K562 (cell line): ENCODE measurements at regions not wholly inside any gene's neighbourhood (a gene's known extent, or its start where the extent isn't known, plus 50 kb on each side); places are given as distances from the start of the nearest gene placed in this dataset.

Experiments
- ATAC-seq: fragments of 200-7000 bp; cut with Tn5 transposase; 3 replicates; pipeline ENCODE4 v1.9.1; 2020; ENCODE audit warnings: moderate library complexity
- BruUV-seq: library from RNA; stranded (reverse); fragments of 400-500 nt; replicated peaks from 2 replicates; lab custom pipeline; 2021; lab: Mats Ljungman, UMichigan
- CTCF ChIA-PET: fragments of 300-600 bp; formaldehyde crosslinking; extraction: SDS; loops from one replicate; lab custom pipeline; 2021; ENCODE audit warnings: low intra/inter-chr PET ratio; lab: Yijun Ruan, JAX
- POLR2A ChIA-PET: fragments of 300-600, 350-650 bp; sonication (Branson Sonifier 250); formaldehyde crosslinking; extraction: SDS; loops from one replicate; lab custom pipeline; 2021; ENCODE audit warnings: antibody characterized with exemption, inconsistent platforms; lab: Yijun Ruan, JAX
- DNase-seq, 4 experiments: peaks; one replicate each; pipeline versions ENCODE4 v3.0.0 to v3.0.0-alpha.2; 2011 to 2018; ENCODE audit warnings: low spot score in 3 of 4, mixed read lengths in 3 of 4; ENCODE audit errors: extremely low read depth in 1 of 4
- FAIRE-seq: peaks from 2 replicates; lab custom pipeline; 2011; peaks lifted over from hg19 to GRCh38; lab: Jason Lieb, UNC
- H2AFZ ChIP-seq: 2 replicates; pipeline ENCODE4 v1.6.0; 2011; ENCODE audit warnings: low read depth, low read length, control low read depth, inconsistent platforms
- H3K27ac ChIP-seq: fragments of 200-600 bp; 3 replicates; pipeline ENCODE4 v1.8.0; 2011; ENCODE audit warnings: low read depth, mild to moderate bottlenecking, control low read depth, inconsistent platforms, low read length, moderate library complexity, mixed read lengths; ENCODE audit errors: extremely low read depth
- H3K27me3 ChIP-seq, 2 experiments: fragments of 300-600 bp in 1 of 2; 2 replicates in 1 of 2; 3 replicates in 1 of 2; pipeline versions ENCODE4 v1.6.0 to v1.8.0; 2011; ENCODE audit warnings: inconsistent platforms in 2 of 2, low read length in 2 of 2, mild to moderate bottlenecking in 1 of 2, mixed read lengths in 1 of 2, moderate library complexity in 1 of 2; ENCODE audit not compliant: control insufficient read depth in 2 of 2, insufficient read depth in 2 of 2
- H3K36me3 ChIP-seq: fragments of 300-600 bp; 3 replicates; pipeline ENCODE4 v1.8.0; 2011; ENCODE audit warnings: mild to moderate bottlenecking, low read length, inconsistent platforms; ENCODE audit not compliant: control insufficient read depth, insufficient read depth
- H3K4me1 ChIP-seq, 2 experiments: fragments of 200-600 bp in 1 of 2; replicated peaks in 1 of 2; 2 replicates in 1 of 2; 3 replicates in 1 of 2; pipeline versions ENCODE4 v1.5.1 to v1.8.0; 2011; ENCODE audit warnings: inconsistent platforms in 2 of 2, low read length in 2 of 2, mild to moderate bottlenecking in 1 of 2, mixed read lengths in 1 of 2, moderate library complexity in 1 of 2; ENCODE audit not compliant: control insufficient read depth in 2 of 2, insufficient read depth in 2 of 2
- H3K4me2 ChIP-seq: 2 replicates; pipeline ENCODE4 v1.6.1; 2011; ENCODE audit warnings: low read length, control low read depth, inconsistent platforms, mixed read lengths; ENCODE audit not compliant: insufficient read depth
- H3K4me3 ChIP-seq: fragments of 200-600 bp; sonication (generic), shearing (Covaris generic); 2 replicates; pipeline ENCODE4 v1.5.1; 2016; ENCODE audit warnings: control low read depth, inconsistent platforms
- H3K79me2 ChIP-seq: fragments of 200-600 bp; 3 replicates; pipeline ENCODE4 v1.8.0; 2011; ENCODE audit warnings: low read length, inconsistent platforms; ENCODE audit not compliant: control insufficient read depth, insufficient read depth
- H3K9ac ChIP-seq, 2 experiments: 2 replicates each; pipeline versions ENCODE4 v1.6.0 to v1.6.1; 2011; ENCODE audit warnings: low read depth in 2 of 2, low read length in 2 of 2, control low read depth in 1 of 2, inconsistent platforms in 1 of 2, mild to moderate bottlenecking in 1 of 2, mixed read lengths in 1 of 2; ENCODE audit not compliant: insufficient read depth in 1 of 2
- H3K9me1 ChIP-seq: one replicate; pipeline ENCODE4 v1.6.0; 2011; ENCODE audit warnings: inconsistent platforms, mild to moderate bottlenecking, low read length, moderate library complexity; ENCODE audit not compliant: control insufficient read depth, insufficient read depth
- H3K9me3 ChIP-seq: replicated peaks from 2 replicates; pipeline ENCODE4 v1.5.1; 2011; ENCODE audit warnings: low read depth, low read length, inconsistent platforms; ENCODE audit not compliant: control insufficient read depth, insufficient read depth
- H4K20me1 ChIP-seq: replicated peaks from 2 replicates; pipeline ENCODE4 v1.6.1; 2011; ENCODE audit warnings: low read length, inconsistent platforms, mixed read lengths; ENCODE audit not compliant: control insufficient read depth, insufficient read depth
- HDAC1 ChIP-seq, 2 experiments: fragments of 450-650 bp; IDR thresholded peaks; 2 replicates each; pipeline ENCODE4 v1.6.1; 2016 to 2017; ENCODE audit warnings: inconsistent platforms in 1 of 2, mild to moderate bottlenecking in 1 of 2, moderate library complexity in 1 of 2
- KLF16 ChIP-seq: IDR thresholded peaks from 2 replicates; pipeline ENCODE4 v1.6.1; 2016; ENCODE audit warnings: antibody characterized with exemption
- MTA1 ChIP-seq: fragments of 450-650 bp; IDR thresholded peaks from 2 replicates; pipeline ENCODE4 v1.6.1; 2017; ENCODE audit warnings: borderline replicate concordance
- NR2C2 ChIP-seq, 2 experiments: fragments of 200-800 bp in 1 of 2; sonication (Bioruptor generic) in 1 of 2; sonication (generic) in 1 of 2; formaldehyde crosslinking in 1 of 2; IDR thresholded peaks; 2 replicates each; pipeline versions ENCODE4 v1.6.1 to v1.8.0; 2016 to 2022; ENCODE audit warnings: mild to moderate bottlenecking in 1 of 2, missing compliant biosample characterization in 1 of 2, missing genetic modification characterization in 1 of 2, missing genetic modification reagents in 1 of 2
- SMARCA5 ChIP-seq: fragments of 450-650 bp; IDR thresholded peaks from 2 replicates; pipeline ENCODE4 v1.6.1; 2016
- SRF ChIP-seq, 2 experiments: fragments of 250-450, 450-650 bp in 1 of 2; sonication (Bioruptor Pico) in 1 of 2; sonication (generic) in 1 of 2; formaldehyde crosslinking; IDR thresholded peaks; 2 replicates each; pipeline versions ENCODE4 v1.5.0 to v1.5.1; 2020 to 2022; ENCODE audit warnings: mild to moderate bottlenecking in 1 of 2, missing genetic modification reagents in 1 of 2
- YBX1 ChIP-seq: fragments of 450-650 bp; IDR thresholded peaks from 2 replicates; pipeline ENCODE4 v1.7.1; 2016; ENCODE audit warnings: mild to moderate bottlenecking
- ZNF184 ChIP-seq: sonication (generic); formaldehyde crosslinking; IDR thresholded peaks from 2 replicates; pipeline ENCODE4 v1.5.0; 2020; ENCODE audit warnings: missing genetic modification reagents
- WGBS: fragments of 100-300 bp; shearing (Covaris generic); methylation state at CpG from one replicate; pipeline ENCODE4 v1.1.6; 2016; ENCODE audit warnings: low coverage, mixed read lengths; ENCODE audit not compliant: insufficient coverage; ENCODE audit errors: missing lambda C conversion rate; 5-methylcytosine and 5-hydroxymethylcytosine counted together
- in situ Hi-C: fragments of 300-500 bp; cut with MboI; formaldehyde crosslinking; loops from 4 replicates; pipeline ENCODE4 v1.15.0; 2018; ENCODE audit warnings: inconsistent platforms, mixed read lengths
- intact Hi-C: fragments of 100-400 bp; cut with micrococcal nuclease; formaldehyde crosslinking; loops from 2 replicates; pipeline ENCODE4 v1.14.2; 2022
- TF ChIP-seq, protein P1 (sequence below): sonication (generic); formaldehyde crosslinking; IDR thresholded peaks from 2 replicates; pipeline ENCODE4 v1.8.0; 2023; ENCODE audit warnings: mild to moderate bottlenecking, missing genetic modification reagents
- TF ChIP-seq, protein P2 (sequence below): fragments of 450-650 bp; IDR thresholded peaks from 2 replicates; pipeline ENCODE4 v1.6.1; 2016; ENCODE audit warnings: borderline replicate concordance
- TF ChIP-seq, protein P3 (sequence below): fragments of 150-350 bp; conservative IDR thresholded peaks from 2 replicates; pipeline ENCODE4 v1.6.1; 2014; ENCODE audit warnings: low read length

- Histone ChIP-seq H3K4me3 (no peak overlapping the region), H3K27ac (no peak overlapping the region), H2AFZ (no peak overlapping the region), H3K9me1 (no peaks in the 10 kb centered on the region), H3K79me2 (no peaks in the 10 kb centered on the region), H3K9me3 (no peaks in the 10 kb centered on the region; the same call in 1 of the 2 replicates), H3K4me1 (no peaks in the 10 kb centered on the region), H4K20me1 (no peaks in the 10 kb centered on the region; the same call in 1 of the 2 replicates), H3K27me3 (peaks cover 10 to 30% of the 10 kb centered on the region in 2 experiments; a peak in 3 of 5 replicates), H3K36me3 (no peaks in the 10 kb centered on the region), H3K4me2 (no peak overlapping the region), H3K9ac (no peak overlapping the region)
- ATAC-seq (no peak), DNase-seq (no peak), FAIRE-seq (no peak)
- ChIA-PET POLR2A (no interaction called here), CTCF (no interaction called here)
- no peak for TF ChIP-seq NR2C2 (CRISPR knock-in tag; IDR thresholded peaks at IDR 0.05)
- no peak for TF ChIP-seq NR2C2 (tag; IDR thresholded peaks at IDR 0.05)
- TF ChIP-seq HDAC1 (IDR thresholded peaks at IDR 0.05) = no peak
- no peak for TF ChIP-seq SRF (CRISPR knock-in tag; IDR thresholded peaks at IDR 0.05)
- TF ChIP-seq YBX1 = no peak
- TF ChIP-seq ZNF184 = no peak
- TF ChIP-seq, protein P1, sequence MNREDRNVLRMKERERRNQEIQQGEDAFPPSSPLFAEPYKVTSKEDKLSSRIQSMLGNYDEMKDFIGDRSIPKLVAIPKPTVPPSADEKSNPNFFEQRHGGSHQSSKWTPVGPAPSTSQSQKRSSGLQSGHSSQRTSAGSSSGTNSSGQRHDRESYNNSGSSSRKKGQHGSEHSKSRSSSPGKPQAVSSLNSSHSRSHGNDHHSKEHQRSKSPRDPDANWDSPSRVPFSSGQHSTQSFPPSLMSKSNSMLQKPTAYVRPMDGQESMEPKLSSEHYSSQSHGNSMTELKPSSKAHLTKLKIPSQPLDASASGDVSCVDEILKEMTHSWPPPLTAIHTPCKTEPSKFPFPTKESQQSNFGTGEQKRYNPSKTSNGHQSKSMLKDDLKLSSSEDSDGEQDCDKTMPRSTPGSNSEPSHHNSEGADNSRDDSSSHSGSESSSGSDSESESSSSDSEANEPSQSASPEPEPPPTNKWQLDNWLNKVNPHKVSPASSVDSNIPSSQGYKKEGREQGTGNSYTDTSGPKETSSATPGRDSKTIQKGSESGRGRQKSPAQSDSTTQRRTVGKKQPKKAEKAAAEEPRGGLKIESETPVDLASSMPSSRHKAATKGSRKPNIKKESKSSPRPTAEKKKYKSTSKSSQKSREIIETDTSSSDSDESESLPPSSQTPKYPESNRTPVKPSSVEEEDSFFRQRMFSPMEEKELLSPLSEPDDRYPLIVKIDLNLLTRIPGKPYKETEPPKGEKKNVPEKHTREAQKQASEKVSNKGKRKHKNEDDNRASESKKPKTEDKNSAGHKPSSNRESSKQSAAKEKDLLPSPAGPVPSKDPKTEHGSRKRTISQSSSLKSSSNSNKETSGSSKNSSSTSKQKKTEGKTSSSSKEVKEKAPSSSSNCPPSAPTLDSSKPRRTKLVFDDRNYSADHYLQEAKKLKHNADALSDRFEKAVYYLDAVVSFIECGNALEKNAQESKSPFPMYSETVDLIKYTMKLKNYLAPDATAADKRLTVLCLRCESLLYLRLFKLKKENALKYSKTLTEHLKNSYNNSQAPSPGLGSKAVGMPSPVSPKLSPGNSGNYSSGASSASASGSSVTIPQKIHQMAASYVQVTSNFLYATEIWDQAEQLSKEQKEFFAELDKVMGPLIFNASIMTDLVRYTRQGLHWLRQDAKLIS (CRISPR knock-in tag) = no peak
- no peak for TF ChIP-seq SMARCA5
- TF ChIP-seq, protein P2, sequence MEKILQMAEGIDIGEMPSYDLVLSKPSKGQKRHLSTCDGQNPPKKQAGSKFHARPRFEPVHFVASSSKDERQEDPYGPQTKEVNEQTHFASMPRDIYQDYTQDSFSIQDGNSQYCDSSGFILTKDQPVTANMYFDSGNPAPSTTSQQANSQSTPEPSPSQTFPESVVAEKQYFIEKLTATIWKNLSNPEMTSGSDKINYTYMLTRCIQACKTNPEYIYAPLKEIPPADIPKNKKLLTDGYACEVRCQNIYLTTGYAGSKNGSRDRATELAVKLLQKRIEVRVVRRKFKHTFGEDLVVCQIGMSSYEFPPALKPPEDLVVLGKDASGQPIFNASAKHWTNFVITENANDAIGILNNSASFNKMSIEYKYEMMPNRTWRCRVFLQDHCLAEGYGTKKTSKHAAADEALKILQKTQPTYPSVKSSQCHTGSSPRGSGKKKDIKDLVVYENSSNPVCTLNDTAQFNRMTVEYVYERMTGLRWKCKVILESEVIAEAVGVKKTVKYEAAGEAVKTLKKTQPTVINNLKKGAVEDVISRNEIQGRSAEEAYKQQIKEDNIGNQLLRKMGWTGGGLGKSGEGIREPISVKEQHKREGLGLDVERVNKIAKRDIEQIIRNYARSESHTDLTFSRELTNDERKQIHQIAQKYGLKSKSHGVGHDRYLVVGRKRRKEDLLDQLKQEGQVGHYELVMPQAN = no peak
- no peak for TF ChIP-seq KLF16
- TF ChIP-seq MTA1 = no peak
- TF ChIP-seq, protein P3, sequence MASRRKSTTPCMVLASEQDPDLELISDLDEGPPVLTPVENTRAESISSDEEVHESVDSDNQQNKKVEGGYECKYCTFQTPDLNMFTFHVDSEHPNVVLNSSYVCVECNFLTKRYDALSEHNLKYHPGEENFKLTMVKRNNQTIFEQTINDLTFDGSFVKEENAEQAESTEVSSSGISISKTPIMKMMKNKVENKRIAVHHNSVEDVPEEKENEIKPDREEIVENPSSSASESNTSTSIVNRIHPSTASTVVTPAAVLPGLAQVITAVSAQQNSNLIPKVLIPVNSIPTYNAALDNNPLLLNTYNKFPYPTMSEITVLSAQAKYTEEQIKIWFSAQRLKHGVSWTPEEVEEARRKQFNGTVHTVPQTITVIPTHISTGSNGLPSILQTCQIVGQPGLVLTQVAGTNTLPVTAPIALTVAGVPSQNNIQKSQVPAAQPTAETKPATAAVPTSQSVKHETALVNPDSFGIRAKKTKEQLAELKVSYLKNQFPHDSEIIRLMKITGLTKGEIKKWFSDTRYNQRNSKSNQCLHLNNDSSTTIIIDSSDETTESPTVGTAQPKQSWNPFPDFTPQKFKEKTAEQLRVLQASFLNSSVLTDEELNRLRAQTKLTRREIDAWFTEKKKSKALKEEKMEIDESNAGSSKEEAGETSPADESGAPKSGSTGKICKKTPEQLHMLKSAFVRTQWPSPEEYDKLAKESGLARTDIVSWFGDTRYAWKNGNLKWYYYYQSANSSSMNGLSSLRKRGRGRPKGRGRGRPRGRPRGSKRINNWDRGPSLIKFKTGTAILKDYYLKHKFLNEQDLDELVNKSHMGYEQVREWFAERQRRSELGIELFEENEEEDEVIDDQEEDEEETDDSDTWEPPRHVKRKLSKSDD = no peak
- 5% methylated on average over 6 of the region's 6 CpGs for WGBS
- in situ Hi-C loops (no loop called here), intact Hi-C loops (no loop called here)
- no TSS peak for BruUV-seq
Measured at GRCh38 chr7:3135626-3136025, 92.0 kb upstream of the CARD11 start.
